ENCODE measurements at regions not wholly inside any gene's neighbourhood (a gene's known extent, or its start where the extent isn't known, plus 50 kb on each side); places are given as distances from the start of the nearest gene placed in this dataset.

DNA sequence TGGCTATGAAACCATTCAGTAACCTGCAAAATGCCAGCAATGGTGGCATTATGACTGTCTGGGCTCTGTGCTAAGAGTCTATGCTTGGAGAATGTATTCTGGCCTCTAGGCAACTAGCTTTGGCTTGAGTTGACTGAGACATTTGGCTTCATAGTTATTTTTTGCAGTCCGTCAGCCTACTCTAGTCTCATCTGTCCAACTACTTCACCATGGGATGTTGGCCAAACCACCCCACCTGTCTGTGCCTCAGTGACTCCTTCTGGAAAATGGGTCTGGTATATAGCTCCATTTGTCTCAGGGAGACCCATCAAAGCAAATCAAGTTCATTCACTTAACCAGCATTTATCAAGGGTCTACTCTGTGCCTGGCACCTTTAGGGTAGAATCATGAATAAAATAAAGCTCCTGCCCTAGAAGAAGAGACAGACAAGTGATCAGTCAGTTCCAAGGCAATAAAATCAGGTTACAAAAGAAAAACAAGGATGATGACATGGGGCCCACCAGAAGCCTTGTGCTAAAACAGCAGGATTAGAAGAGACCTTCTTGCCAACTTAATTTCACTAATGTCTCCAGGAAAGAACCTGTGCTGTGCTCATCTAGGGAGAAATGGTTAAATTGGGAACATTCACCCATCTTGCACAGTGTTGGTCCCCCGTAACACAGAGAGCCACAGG is 102.4 kb upstream of the ARMC2 start:
- intact Hi-C loops (cut with DNase I; ENCODE audit: low total_unique reads) = no loop called here
- DNase-seq = no peak
- 93 to 100% (median 98%) methylated on average over 2 of the region's 2 CpGs for WGBS, 5 donors
- Histone ChIP-seq H3K4me1 (peaks cover 0 to 13% (median 7%) of the 10 kb centered on the region in 6 donors), H3K27me3 (replicated peaks in 1 of 7) (no peaks in the 10 kb centered on the region), H3K27ac (peak overlapping the region in 1 of 8 donors; percentile 33), H3K36me3 (no peaks in the 10 kb centered on the region), H3K9me3 (no peaks in the 10 kb centered on the region), H3K4me3 (no peak overlapping the region)
- TF ChIP-seq, protein P1, sequence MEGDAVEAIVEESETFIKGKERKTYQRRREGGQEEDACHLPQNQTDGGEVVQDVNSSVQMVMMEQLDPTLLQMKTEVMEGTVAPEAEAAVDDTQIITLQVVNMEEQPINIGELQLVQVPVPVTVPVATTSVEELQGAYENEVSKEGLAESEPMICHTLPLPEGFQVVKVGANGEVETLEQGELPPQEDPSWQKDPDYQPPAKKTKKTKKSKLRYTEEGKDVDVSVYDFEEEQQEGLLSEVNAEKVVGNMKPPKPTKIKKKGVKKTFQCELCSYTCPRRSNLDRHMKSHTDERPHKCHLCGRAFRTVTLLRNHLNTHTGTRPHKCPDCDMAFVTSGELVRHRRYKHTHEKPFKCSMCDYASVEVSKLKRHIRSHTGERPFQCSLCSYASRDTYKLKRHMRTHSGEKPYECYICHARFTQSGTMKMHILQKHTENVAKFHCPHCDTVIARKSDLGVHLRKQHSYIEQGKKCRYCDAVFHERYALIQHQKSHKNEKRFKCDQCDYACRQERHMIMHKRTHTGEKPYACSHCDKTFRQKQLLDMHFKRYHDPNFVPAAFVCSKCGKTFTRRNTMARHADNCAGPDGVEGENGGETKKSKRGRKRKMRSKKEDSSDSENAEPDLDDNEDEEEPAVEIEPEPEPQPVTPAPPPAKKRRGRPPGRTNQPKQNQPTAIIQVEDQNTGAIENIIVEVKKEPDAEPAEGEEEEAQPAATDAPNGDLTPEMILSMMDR (IDR thresholded peaks at IDR 0.05 in 8 of 11, conservative IDR thresholded peaks at IDR 0.05 in 3 of 11) = no peak
- TF ChIP-seq POLR2AphosphoS5 (IDR thresholded peaks at IDR 0.05) = no peak
- no peak for TF ChIP-seq POLR2A (IDR thresholded peaks at IDR 0.05)

- H3K27me3 ChIP-seq (replicated peaks in 1 of 7) = no peaks in the 10 kb centered on the region
- 88 to 95% (median 93%) methylated on average over 5 of the region's 5 CpGs for whole genome bisulfite sequencing, 5 donors
- intact Hi-C loops (cut with DNase I; ENCODE audit: low total_unique reads) = no loop called here
These were observed 101.9 kb upstream of the ARMC2 start for GRCh38 chr6:108746366-108746765.

DNA sequence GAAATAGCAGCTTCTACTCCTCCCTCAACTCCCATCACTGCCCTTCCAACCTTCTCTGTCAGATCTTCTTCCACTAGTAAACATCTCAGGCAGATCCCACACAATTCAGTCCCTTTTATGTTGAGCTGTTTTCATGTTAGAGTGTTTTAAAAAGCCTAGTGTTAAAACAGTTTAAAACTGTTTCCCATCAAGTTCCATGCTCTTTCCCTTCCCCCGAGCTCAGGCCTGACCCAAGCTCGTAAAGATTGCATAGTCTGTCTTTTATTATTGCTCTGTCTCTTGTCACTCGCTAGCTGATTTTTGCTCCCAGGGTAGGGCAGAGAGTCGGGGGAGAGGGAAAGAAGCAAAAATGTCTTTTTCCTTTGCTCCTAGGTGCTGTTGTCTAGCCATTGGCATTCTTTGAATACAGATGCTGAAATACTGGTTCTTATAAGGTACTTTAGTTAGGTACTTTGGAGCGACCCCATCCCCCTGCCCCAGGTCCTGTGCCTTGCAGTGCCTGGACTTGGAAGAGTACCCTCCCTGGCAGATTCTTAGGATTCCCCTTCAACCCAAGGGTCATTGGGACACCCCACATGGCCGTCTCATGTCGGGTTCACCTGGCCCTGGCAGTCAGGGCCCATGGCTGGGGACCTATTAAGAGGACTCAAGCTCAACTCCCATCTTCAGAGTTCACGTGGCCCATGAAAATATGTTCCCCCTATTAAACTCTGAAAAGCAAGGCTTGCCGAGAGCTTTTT is 101.2 kb upstream of the ARMC2 start:
- H3K36me3 ChIP-seq = no peaks in the 10 kb centered on the region
- no peaks in the 10 kb centered on the region for H3K27me3 ChIP-seq (replicated peaks in 1 of 7)
- H3K27ac ChIP-seq = peak overlapping the region in 5 of 8 donors; percentile 17 to 62 (median 46)
- H3K9me3 ChIP-seq = no peaks in the 10 kb centered on the region
- peaks cover 0 to 8% (median 3%) of the 10 kb centered on the region in 6 donors for H3K4me1 ChIP-seq
- 71 to 89% (median 85%) methylated on average over 9 of the region's 9 CpGs for WGBS, 5 donors
- no peak overlapping the region for H3K4me3 ChIP-seq
- no peak for DNase-seq
- peak in 1 of 3 donors; percentile 14 for TF ChIP-seq POLR2AphosphoS5 (IDR thresholded peaks at IDR 0.05)
- no peak for TF ChIP-seq POLR2A (IDR thresholded peaks at IDR 0.05)
- TF ChIP-seq, protein P1 (IDR thresholded peaks at IDR 0.05 in 8 of 11, conservative IDR thresholded peaks at IDR 0.05 in 3 of 11) = no peak
- intact Hi-C loops (cut with DNase I; ENCODE audit: low total_unique reads) = no loop called here

More at GRCh38 chr6:108746366-108746765, 101.9 kb upstream of the ARMC2 start:
- Histone ChIP-seq H3K4me1 (peaks cover 0 to 11% (median 7%) of the 10 kb centered on the region in 6 donors), H3K36me3 (no peaks in the 10 kb centered on the region), H3K9me3 (no peaks in the 10 kb centered on the region), H3K27ac (peak overlapping the region in 2 of 8 donors; percentile 11 to 33), H3K4me3 (no peak overlapping the region)
- TF ChIP-seq POLR2AphosphoS5 (IDR thresholded peaks at IDR 0.05) (no peak), POLR2A (IDR thresholded peaks at IDR 0.05) (no peak)
- TF ChIP-seq, protein P1 (IDR thresholded peaks at IDR 0.05 in 8 of 11, conservative IDR thresholded peaks at IDR 0.05 in 3 of 11) = no peak
- no peak for DNase-seq

GRCh38 chr6:108748055-108748454 is 100.2 kb upstream of the ARMC2 start:
- Histone ChIP-seq H3K4me3 (no peak overlapping the region), H3K9me3 (no peaks in the 10 kb centered on the region), H3K36me3 (no peaks in the 10 kb centered on the region), H3K27ac (peak overlapping the region in 1 of 8 donors; percentile 62), H3K27me3 (replicated peaks in 1 of 7) (no peaks in the 10 kb centered on the region), H3K4me1 (peaks cover 0 to 11% (median 5%) of the 10 kb centered on the region in 6 donors)
- WGBS, 5 donors = 73 to 98% (median 82%) methylated on average over 1 of the region's 1 CpG
- TF ChIP-seq, protein P1 (IDR thresholded peaks at IDR 0.05 in 8 of 11, conservative IDR thresholded peaks at IDR 0.05 in 3 of 11) = no peak
- TF ChIP-seq POLR2AphosphoS5 (IDR thresholded peaks at IDR 0.05) (no peak), POLR2A (IDR thresholded peaks at IDR 0.05) (no peak)
- no peak for DNase-seq
- intact Hi-C loops (cut with DNase I; ENCODE audit: low total_unique reads) = no loop called here

Measured in spleen (tissue), 11 donors.